GM12878 (cell line): ENCODE measurements at regions not wholly inside any gene's neighbourhood (a gene's known extent, or its start where the extent isn't known, plus 50 kb on each side); places are given as distances from the start of the nearest gene placed in this dataset.

ENCODE experiments used
- ATAC-seq: fragments of 200-7000 bp; cut with Tn5 transposase; 3 replicates; pipeline ENCODE4 v1.9.1; 2020; ENCODE audit warnings: mild to moderate bottlenecking, moderate library complexity
- BruUV-seq: library from RNA; stranded (reverse); fragments of 400-500 nt; replicated peaks from 2 replicates; lab custom pipeline; 2021; lab: Mats Ljungman, UMichigan
- CTCF ChIA-PET: fragments of 300-600 bp; sonication (Branson Sonifier 250); formaldehyde crosslinking; extraction: SDS; loops from one replicate; lab custom pipeline; 2021; ENCODE audit warnings: inconsistent platforms; lab: Yijun Ruan, JAX
- POLR2A ChIA-PET: fragments of 350-600 bp; formaldehyde crosslinking; extraction: SDS; loops from one replicate; lab custom pipeline; 2021; ENCODE audit warnings: inconsistent platforms; lab: Charles Lee
- RAD21 ChIA-PET: fragments of 300-600 bp; sonication (Branson Sonifier 250); formaldehyde crosslinking; loops from one replicate; lab custom pipeline; 2023; ENCODE audit warnings: antibody characterized with exemption; ENCODE audit not compliant: unreplicated experiment; lab: Charles Lee
- SMC1A ChIA-PET: fragments of 300-600 bp; sonication (Branson Sonifier 250); formaldehyde crosslinking; loops from one replicate; lab custom pipeline; 2023; ENCODE audit not compliant: unreplicated experiment, uncharacterized antibody; lab: Charles Lee
- DNase-seq: peaks from one replicate; pipeline ENCODE4 v3.0.0-alpha.2; 2011; ENCODE audit warnings: low read depth, low spot score
- FAIRE-seq: peaks from 3 replicates; lab custom pipeline; 2011; peaks lifted over from hg19 to GRCh38; lab: Jason Lieb, UNC
- H2AFZ ChIP-seq: 2 replicates; pipeline ENCODE4 v1.6.0; 2011; ENCODE audit warnings: low read depth, low read length, control low read depth; ENCODE audit not compliant: control insufficient read depth
- H3K27ac ChIP-seq: 2 replicates; pipeline ENCODE4 v1.5.1; 2011; ENCODE audit warnings: control low read depth; ENCODE audit not compliant: control insufficient read depth, insufficient read depth
- H3K27me3 ChIP-seq, 2 experiments: replicated peaks in 1 of 2; 2 replicates each; pipeline versions ENCODE4 v1.6.0 to v1.6.1; 2011; ENCODE audit warnings: low read length in 1 of 2; ENCODE audit not compliant: control insufficient read depth in 2 of 2, insufficient read depth in 2 of 2
- H3K36me3 ChIP-seq, 2 experiments: 2 replicates each; pipeline ENCODE4 v1.5.1; 2011; ENCODE audit warnings: low read length in 1 of 2; ENCODE audit not compliant: control insufficient read depth in 2 of 2, insufficient read depth in 2 of 2
- H3K4me1 ChIP-seq: 2 replicates; pipeline ENCODE4 v1.6.1; 2011; ENCODE audit warnings: mild to moderate bottlenecking, low read length, moderate library complexity, mixed read lengths; ENCODE audit not compliant: control insufficient read depth, insufficient read depth
- H3K4me2 ChIP-seq: 2 replicates; pipeline ENCODE4 v1.6.0; 2011; ENCODE audit warnings: control low read depth; ENCODE audit not compliant: control insufficient read depth, insufficient read depth
- H3K4me3 ChIP-seq: fragments of 200-600 bp; sonication (generic); 2 replicates; pipeline ENCODE4 v1.5.1; 2016
- H3K79me2 ChIP-seq: 2 replicates; pipeline ENCODE4 v1.6.0; 2011; ENCODE audit warnings: low read length; ENCODE audit not compliant: control insufficient read depth, insufficient read depth
- H3K9ac ChIP-seq: 2 replicates; pipeline ENCODE4 v1.8.0; 2011; ENCODE audit warnings: low read length, control low read depth, mixed read lengths; ENCODE audit not compliant: control insufficient read depth, insufficient read depth
- H3K9me3 ChIP-seq: replicated peaks from 3 replicates; pipeline ENCODE4 v1.5.1; 2011; ENCODE audit warnings: mild to moderate bottlenecking, low read length; ENCODE audit not compliant: control insufficient read depth, insufficient read depth
- H4K20me1 ChIP-seq: 2 replicates; pipeline ENCODE4 v1.6.0; 2011; ENCODE audit not compliant: control insufficient read depth, insufficient read depth
- BACH1 ChIP-seq: fragments of 450-650 bp; IDR thresholded peaks from 2 replicates; pipeline ENCODE4 v1.6.1; 2017; ENCODE audit warnings: mild to moderate bottlenecking, borderline replicate concordance
- CBX5 ChIP-seq: sonication (generic); IDR thresholded peaks from 2 replicates; pipeline ENCODE4 v1.6.1; 2016; ENCODE audit warnings: low read depth, moderate library complexity, mild to moderate bottlenecking, inconsistent platforms
- CHD1 ChIP-seq: IDR thresholded peaks from 2 replicates; pipeline ENCODE4 v1.6.1; 2012; ENCODE audit warnings: low read depth, low read length, improper control_type of control experiment
- EED ChIP-seq: sonication (generic); IDR thresholded peaks from 2 replicates; pipeline ENCODE4 v1.6.1; 2016; ENCODE audit warnings: antibody characterized with exemption, low read depth
- HDGF ChIP-seq: fragments of 450-650 bp; IDR thresholded peaks from 2 replicates; pipeline ENCODE4 v1.6.1; 2016; ENCODE audit warnings: antibody characterized with exemption
- IKZF2 ChIP-seq, 2 experiments: fragments of 450-650 bp; IDR thresholded peaks; 2 replicates each; pipeline ENCODE4 v1.6.1; 2017; ENCODE audit warnings: mild to moderate bottlenecking in 2 of 2, moderate library complexity in 2 of 2
- JUND ChIP-seq: IDR thresholded peaks from 2 replicates; pipeline ENCODE4 v1.6.1; 2012; ENCODE audit warnings: low read depth, mild to moderate bottlenecking, low read length, improper control_type of control experiment, moderate library complexity
- KLF5 ChIP-seq: fragments of 450-650 bp; IDR thresholded peaks from 2 replicates; pipeline ENCODE4 v1.6.1; 2014; ENCODE audit warnings: mild to moderate bottlenecking; ENCODE audit not compliant: partially characterized antibody
- PKNOX1 ChIP-seq: fragments of 450-650 bp; IDR thresholded peaks from 2 replicates; pipeline ENCODE4 v1.6.1; 2016; ENCODE audit warnings: mild to moderate bottlenecking
- RFX5 ChIP-seq: IDR thresholded peaks from 2 replicates; pipeline ENCODE4 v1.6.1; 2011; ENCODE audit warnings: low read depth, low read length, improper control_type of control experiment
- SMAD5 ChIP-seq: IDR thresholded peaks from 2 replicates; pipeline ENCODE4 v1.6.1; 2016; ENCODE audit warnings: antibody characterized with exemption, low read depth
- SMC3 ChIP-seq: IDR thresholded peaks from 2 replicates; pipeline ENCODE4 v1.6.1; 2011; ENCODE audit warnings: low read length, improper control_type of control experiment, borderline replicate concordance
- WGBS: methylation state at CpG from one replicate; pipeline ENCODE4 v1.1.6; 2016; ENCODE audit warnings: low lambda C conversion rate; ENCODE audit not compliant: insufficient replicate concordance, insufficient coverage; ENCODE audit errors: missing lambda C conversion rate; 5-methylcytosine and 5-hydroxymethylcytosine counted together
- in situ Hi-C: fragments of 300-500 bp; cut with MboI; formaldehyde crosslinking; loops from 9 replicates; pipeline ENCODE4 v1.14.3; 2018; ENCODE audit warnings: mixed read lengths
- intact Hi-C: fragments of 100-400 bp; cut with micrococcal nuclease; formaldehyde crosslinking; loops from one replicate; pipeline ENCODE4 v1.14.2; 2022; ENCODE audit not compliant: unreplicated experiment
- TF ChIP-seq, protein P1 (sequence below): IDR thresholded peaks from 2 replicates; pipeline ENCODE4 v1.6.1; 2012; ENCODE audit warnings: low read length, inconsistent platforms
- TF ChIP-seq, protein P2 (sequence below): fragments of 450-650 bp; IDR thresholded peaks from 2 replicates; pipeline ENCODE4 v1.6.1; 2018; ENCODE audit warnings: borderline replicate concordance, mild to moderate bottlenecking; ENCODE audit not compliant: partially characterized antibody

- WGBS, result 0% methylated on average over 1 of the region's 1 CpG
- no peak for TF ChIP-seq KLF5
- Histone ChIP-seq H3K9ac (no peak overlapping the region), H3K79me2 (no peaks in the 10 kb centered on the region), H3K4me3 (no peak overlapping the region), H4K20me1 (no peaks in the 10 kb centered on the region), H3K9me3 (no peaks in the 10 kb centered on the region), H2AFZ (no peak overlapping the region), H3K27me3 (no peaks in the 10 kb centered on the region), H3K27ac (no peak overlapping the region), H3K36me3 (no peaks in the 10 kb centered on the region), H3K4me2 (no peak overlapping the region), H3K4me1 (no peaks in the 10 kb centered on the region)
- ChIA-PET SMC1A (interaction anchor here (0.9 to 1.2 kb wide), 3 partner anchors 14 to 26 kb away, joined by 3 to 4 read pairs (median 3); no protein-coding TSS in a partner anchor), CTCF (no interaction called here), POLR2A (no interaction called here), RAD21 (no interaction called here)
- intact Hi-C loops, result no loop called here
- in situ Hi-C loops, result no loop called here
- no TSS peak for BruUV-seq
- ATAC-seq (no peak), DNase-seq (no peak), FAIRE-seq (no peak)
Measured at GRCh38 chr6:112581015-112581414, 233.9 kb downstream of the RFPL4B start.

DNA sequence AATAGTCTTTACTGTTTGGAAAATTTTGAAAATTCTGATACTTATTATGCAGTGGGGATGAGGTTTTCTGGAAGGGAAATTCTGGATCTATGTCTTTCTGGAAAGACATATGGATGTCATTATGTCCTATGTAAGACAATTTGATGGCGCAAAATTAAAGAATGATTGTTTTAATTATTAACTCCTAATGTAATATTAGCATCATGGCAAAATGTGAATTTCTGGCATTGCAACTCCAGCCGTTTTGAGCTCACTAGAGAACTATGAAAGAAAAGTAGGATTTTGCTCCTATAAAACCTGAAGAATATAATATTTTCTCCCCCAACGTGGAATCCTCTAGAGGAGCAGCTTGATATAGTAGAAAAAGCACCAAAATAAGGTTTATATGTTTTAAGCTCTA, 243.2 kb downstream of the RFPL4B start:
- Histone ChIP-seq H3K4me3 (no peak overlapping the region), H3K9ac (no peak overlapping the region), H3K27ac (no peak overlapping the region), H3K79me2 (no peaks in the 10 kb centered on the region), H3K27me3 (no peaks in the 10 kb centered on the region), H3K9me3 (no peaks in the 10 kb centered on the region), H4K20me1 (no peaks in the 10 kb centered on the region), H3K4me2 (no peak overlapping the region), H3K36me3 (no peaks in the 10 kb centered on the region), H3K4me1 (no peaks in the 10 kb centered on the region), H2AFZ (no peak overlapping the region)
- no TSS peak for BruUV-seq
- ChIA-PET CTCF (no interaction called here), SMC1A (no interaction called here), RAD21 (no interaction called here), POLR2A (no interaction called here)
- intact Hi-C loops (no loop called here), in situ Hi-C loops (no loop called here)
- DNase-seq (no peak), FAIRE-seq (no peak), ATAC-seq (no peak)
- TF ChIP-seq SMAD5, result no peak
- no peak for TF ChIP-seq BACH1
- TF ChIP-seq, protein P1, sequence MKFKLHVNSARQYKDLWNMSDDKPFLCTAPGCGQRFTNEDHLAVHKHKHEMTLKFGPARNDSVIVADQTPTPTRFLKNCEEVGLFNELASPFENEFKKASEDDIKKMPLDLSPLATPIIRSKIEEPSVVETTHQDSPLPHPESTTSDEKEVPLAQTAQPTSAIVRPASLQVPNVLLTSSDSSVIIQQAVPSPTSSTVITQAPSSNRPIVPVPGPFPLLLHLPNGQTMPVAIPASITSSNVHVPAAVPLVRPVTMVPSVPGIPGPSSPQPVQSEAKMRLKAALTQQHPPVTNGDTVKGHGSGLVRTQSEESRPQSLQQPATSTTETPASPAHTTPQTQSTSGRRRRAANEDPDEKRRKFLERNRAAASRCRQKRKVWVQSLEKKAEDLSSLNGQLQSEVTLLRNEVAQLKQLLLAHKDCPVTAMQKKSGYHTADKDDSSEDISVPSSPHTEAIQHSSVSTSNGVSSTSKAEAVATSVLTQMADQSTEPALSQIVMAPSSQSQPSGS, result no peak
- TF ChIP-seq SMC3, result no peak
- no peak for TF ChIP-seq CHD1
- TF ChIP-seq EED, result no peak
- no peak for TF ChIP-seq JUND
- TF ChIP-seq CBX5, result no peak
- no peak for TF ChIP-seq HDGF
- TF ChIP-seq, protein P2, sequence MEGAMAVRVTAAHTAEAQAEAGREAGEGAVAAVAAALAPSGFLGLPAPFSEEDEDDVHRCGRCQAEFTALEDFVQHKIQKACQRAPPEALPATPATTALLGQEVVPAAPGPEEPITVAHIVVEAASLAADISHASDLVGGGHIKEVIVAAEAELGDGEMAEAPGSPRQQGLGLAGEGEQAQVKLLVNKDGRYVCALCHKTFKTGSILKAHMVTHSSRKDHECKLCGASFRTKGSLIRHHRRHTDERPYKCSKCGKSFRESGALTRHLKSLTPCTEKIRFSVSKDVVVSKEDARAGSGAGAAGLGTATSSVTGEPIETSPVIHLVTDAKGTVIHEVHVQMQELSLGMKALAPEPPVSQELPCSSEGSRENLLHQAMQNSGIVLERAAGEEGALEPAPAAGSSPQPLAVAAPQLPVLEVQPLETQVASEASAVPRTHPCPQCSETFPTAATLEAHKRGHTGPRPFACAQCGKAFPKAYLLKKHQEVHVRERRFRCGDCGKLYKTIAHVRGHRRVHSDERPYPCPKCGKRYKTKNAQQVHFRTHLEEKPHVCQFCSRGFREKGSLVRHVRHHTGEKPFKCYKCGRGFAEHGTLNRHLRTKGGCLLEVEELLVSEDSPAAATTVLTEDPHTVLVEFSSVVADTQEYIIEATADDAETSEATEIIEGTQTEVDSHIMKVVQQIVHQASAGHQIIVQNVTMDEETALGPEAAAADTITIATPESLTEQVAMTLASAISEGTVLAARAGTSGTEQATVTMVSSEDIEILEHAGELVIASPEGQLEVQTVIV, result no peak
- no peak for TF ChIP-seq IKZF2 (IDR thresholded peaks at IDR 0.05)
- no peak for TF ChIP-seq RFX5
- no peak for TF ChIP-seq PKNOX1
- 19% methylated on average over 3 of the region's 3 CpGs for WGBS
